Heart left ventricle (tissue), 16 donors: ENCODE measurements at regions not wholly inside any gene's neighbourhood (a gene's known extent, or its start where the extent isn't known, plus 50 kb on each side); places are given as distances from the start of the nearest gene placed in this dataset.

Source experiments
- ATAC-seq, 4 donors: fragments of 200-7000 bp; cut with Tn5 transposase; one replicate each; pipeline ENCODE4 v1.9.1; 2020 to 2022; ENCODE audit warnings: moderate library complexity in 4 of 4, mild to moderate bottlenecking in 3 of 4, moderate number of reproducible peaks in 1 of 4
- DNase-seq, 5 donors: peaks; one replicate each; pipeline ENCODE4 v3.0.0-alpha.2; 2020
- H3K27ac ChIP-seq, 12 donors: fragments of 200-600 bp; sonication (generic) in 4 of 12; one replicate each; pipeline versions ENCODE4 v1.5.0 to v1.8.0; 2016 to 2022; ENCODE audit warnings: mild to moderate bottlenecking in 2 of 12
- H3K27me3 ChIP-seq, 9 donors: fragments of 200-600 bp; sonication (generic) in 2 of 9; one replicate each; pipeline versions ENCODE4 v1.5.1 to v1.8.0; 2016 to 2022; ENCODE audit warnings: mild to moderate bottlenecking in 3 of 9
- H3K36me3 ChIP-seq, 9 donors: fragments of 200-600 bp; sonication (generic) in 2 of 9; one replicate each; pipeline versions ENCODE4 v1.5.0 to v1.8.0; 2018 to 2022; ENCODE audit warnings: mild to moderate bottlenecking in 2 of 9
- H3K4me1 ChIP-seq, 12 donors: fragments of 200-600 bp; sonication (generic) in 4 of 12; one replicate each; pipeline versions ENCODE4 v1.5.0 to v1.8.0; 2016 to 2022; ENCODE audit warnings: mild to moderate bottlenecking in 3 of 12
- H3K4me3 ChIP-seq, 12 donors: fragments of 200-600 bp; sonication (generic) in 4 of 12; one replicate each; pipeline versions ENCODE4 v1.5.0 to v1.8.0; 2017 to 2022; ENCODE audit warnings: mild to moderate bottlenecking in 9 of 12, moderate library complexity in 4 of 12
- H3K9me3 ChIP-seq, 12 donors: fragments of 200-600 bp; sonication (generic) in 4 of 12; one replicate each; pipeline versions ENCODE4 v1.5.0 to v1.8.0; 2016 to 2022; ENCODE audit warnings: mild to moderate bottlenecking in 1 of 12
- POLR2A ChIP-seq, 2 donors: fragments of 450-650 bp; IDR thresholded peaks; one replicate each; pipeline ENCODE4 v1.6.1; 2017; ENCODE audit warnings: antibody characterized with exemption in 2 of 2, mild to moderate bottlenecking in 2 of 2, moderate library complexity in 2 of 2
- WGBS, 4 donors: extraction: QIAGEN DNeasy Blood & Tissue Kit in 2 of 4; methylation state at CpG; one replicate each; pipeline versions ENCODE4 v1.1.5 to v1.1.7; 2013 to 2018; 5-methylcytosine and 5-hydroxymethylcytosine counted together
- intact Hi-C, 10 donors: fragments of 100-400 bp; cut with DNase I; formaldehyde crosslinking; loops; one replicate each; pipeline versions ENCODE4 v1.11.1 to v1.14.2; 2022
- TF ChIP-seq, protein P1 (sequence below), 12 donors: fragments of 200-600 bp; sonication (generic) in 4 of 12; IDR thresholded peaks; one replicate each; pipeline versions ENCODE4 v1.5.0 to v1.8.0; 2018 to 2022; ENCODE audit warnings: antibody characterized with exemption in 12 of 12, mild to moderate bottlenecking in 5 of 12
- donor health status: ischemic (EF 13 %, LVEDD 7.1; RV severe dilation, severe dysfunction).
- donor health status: healthy with polysubstance abuse.
- donor health status: DM: no; HTN: yes; CAD: no.
- donor health status: DM: no; HTN: no; CAD: no.
- donor health status: ischemic (EF 25% LVEDD 6.9; RV normal size, moderate dysfunction).
- donor health status: ischemic (EF 25% LVEDD 5.7; RV mildly dilated, moderate dysfunction).
- donor health status: healthy.
- donor health status: DM: yes; HTN: yes; CAD: no.
- donor health status: ischemic (EF 35%, LVEDD 5.7; RV mildly dilated, moderate dysfunction).
- donor health status: nonischemic (EF 11% LVEDD 7.7; RV severe dilation, severe dysfunction).
- donor health status: DM: yes; HTN: yes; CAD: no.
- donor health status: PGD.
- donor health status: ischemic (EF 29% LVEDD 5.4; RV normal size, mild dysfunction).
- donor health status: nonischemic (EF 23%, LVEDD 6.1; RV moderate dilation, normal function).

- DNase-seq, result no peak
- no peak overlapping the region for H3K27ac ChIP-seq
- H3K9me3 ChIP-seq, result no peaks in the 10 kb centered on the region
- ATAC-seq, result no peak
- intact Hi-C loops, result no loop called here
- no peak overlapping the region for H3K4me3 ChIP-seq
- H3K27me3 ChIP-seq, result peaks cover 0 to 61% (median 22%) of the 10 kb centered on the region in 9 donors
- H3K4me1 ChIP-seq, result peaks cover 0 to 12% (median 3%) of the 10 kb centered on the region in 12 donors
- WGBS, 4 donors, result 31 to 38% (median 34%) methylated on average over 20 of the region's 20 CpGs
- TF ChIP-seq, protein P1, sequence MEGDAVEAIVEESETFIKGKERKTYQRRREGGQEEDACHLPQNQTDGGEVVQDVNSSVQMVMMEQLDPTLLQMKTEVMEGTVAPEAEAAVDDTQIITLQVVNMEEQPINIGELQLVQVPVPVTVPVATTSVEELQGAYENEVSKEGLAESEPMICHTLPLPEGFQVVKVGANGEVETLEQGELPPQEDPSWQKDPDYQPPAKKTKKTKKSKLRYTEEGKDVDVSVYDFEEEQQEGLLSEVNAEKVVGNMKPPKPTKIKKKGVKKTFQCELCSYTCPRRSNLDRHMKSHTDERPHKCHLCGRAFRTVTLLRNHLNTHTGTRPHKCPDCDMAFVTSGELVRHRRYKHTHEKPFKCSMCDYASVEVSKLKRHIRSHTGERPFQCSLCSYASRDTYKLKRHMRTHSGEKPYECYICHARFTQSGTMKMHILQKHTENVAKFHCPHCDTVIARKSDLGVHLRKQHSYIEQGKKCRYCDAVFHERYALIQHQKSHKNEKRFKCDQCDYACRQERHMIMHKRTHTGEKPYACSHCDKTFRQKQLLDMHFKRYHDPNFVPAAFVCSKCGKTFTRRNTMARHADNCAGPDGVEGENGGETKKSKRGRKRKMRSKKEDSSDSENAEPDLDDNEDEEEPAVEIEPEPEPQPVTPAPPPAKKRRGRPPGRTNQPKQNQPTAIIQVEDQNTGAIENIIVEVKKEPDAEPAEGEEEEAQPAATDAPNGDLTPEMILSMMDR (IDR thresholded peaks at IDR 0.05), result no peak
- TF ChIP-seq POLR2A (IDR thresholded peaks at IDR 0.05), result no peak
- H3K36me3 ChIP-seq, result no peaks in the 10 kb centered on the region
Measured at GRCh38 chr2:16013359-16013911, 73.1 kb downstream of the MYCN start.

DNA sequence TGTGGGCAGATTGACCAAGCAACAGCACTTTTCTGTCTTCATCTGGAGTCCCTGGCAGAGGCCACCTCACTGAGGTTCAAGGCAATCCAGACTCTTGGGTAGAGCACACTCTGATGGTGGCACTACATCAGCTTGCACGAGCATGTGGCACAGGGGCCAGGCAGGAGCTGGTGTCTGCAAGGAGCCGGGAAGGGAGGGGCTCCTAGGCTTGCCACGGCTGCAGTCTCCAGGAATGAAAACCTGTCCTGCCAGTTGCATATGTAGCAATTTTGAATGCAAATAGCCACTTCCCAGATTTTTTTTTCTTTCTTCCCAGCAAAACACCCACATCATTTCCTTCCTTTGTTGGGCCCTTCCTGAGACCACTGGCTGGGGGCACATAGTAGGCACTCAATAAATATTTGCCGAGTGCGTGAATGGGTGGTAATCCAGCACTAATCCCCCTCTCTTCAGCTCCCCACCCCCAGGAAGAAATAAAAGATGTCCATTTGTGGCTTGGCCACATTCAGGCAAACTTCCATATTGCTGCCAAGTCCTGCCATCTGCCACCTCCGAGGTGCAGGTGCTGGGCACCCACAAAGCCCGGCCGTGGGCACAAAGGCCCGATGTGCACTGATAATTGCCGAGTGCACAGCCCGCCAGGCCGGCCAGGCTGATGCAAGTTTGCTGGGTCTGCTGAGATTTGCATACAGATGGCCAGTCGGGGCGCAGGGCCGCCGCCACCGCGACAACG, 72.4 kb downstream of the MYCN start:
- H3K4me1 ChIP-seq, result peaks cover 0 to 12% (median 3%) of the 10 kb centered on the region in 12 donors
- H3K4me3 ChIP-seq, result no peak overlapping the region
- intact Hi-C loops, result no loop called here
- no peak for DNase-seq
- peaks cover 0 to 61% (median 22%) of the 10 kb centered on the region in 9 donors for H3K27me3 ChIP-seq
- no peak for TF ChIP-seq POLR2A (IDR thresholded peaks at IDR 0.05)
- TF ChIP-seq, protein P1 (IDR thresholded peaks at IDR 0.05), result no peak
- H3K27ac ChIP-seq, result no peak overlapping the region
- ATAC-seq, result no peak
- WGBS, 4 donors, result 31 to 46% (median 39%) methylated on average over 16 to 19 of the region's 19 CpGs
- H3K9me3 ChIP-seq, result no peaks in the 10 kb centered on the region
- no peaks in the 10 kb centered on the region for H3K36me3 ChIP-seq

DNA sequence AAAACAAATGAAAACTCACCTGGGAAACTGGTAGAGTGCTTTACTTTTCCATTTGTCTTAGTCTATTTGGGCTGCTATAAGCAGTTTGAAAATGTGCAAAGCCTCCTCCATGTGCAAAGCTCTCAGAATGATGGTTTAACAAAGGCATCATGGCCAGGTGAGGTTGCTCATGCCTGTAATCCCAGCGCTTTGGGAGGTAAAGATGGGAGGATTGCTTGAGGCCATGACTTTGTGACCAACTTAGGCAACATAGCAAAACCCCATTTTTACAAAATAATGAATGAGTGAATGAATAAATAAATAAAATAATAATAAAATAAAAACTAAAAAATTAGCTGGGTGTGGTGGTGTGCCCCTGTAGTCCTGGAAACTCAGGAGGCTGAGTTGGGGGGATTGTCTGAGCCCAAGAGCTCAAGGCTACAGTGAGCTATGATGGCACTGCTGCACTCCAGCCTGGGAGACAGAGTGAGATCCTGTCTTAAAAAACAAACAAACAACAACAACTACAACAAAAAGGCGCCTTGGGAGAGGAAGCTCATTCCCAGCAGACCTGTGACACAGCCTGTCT, 71.8 kb downstream of the MYCN start:
- Histone ChIP-seq H3K4me3 (no peak overlapping the region), H3K9me3 (no peaks in the 10 kb centered on the region), H3K27ac (no peak overlapping the region), H3K4me1 (peaks cover 0 to 12% (median 3%) of the 10 kb centered on the region in 12 donors), H3K36me3 (no peaks in the 10 kb centered on the region), H3K27me3 (peaks cover 0 to 60% (median 22%) of the 10 kb centered on the region in 9 donors)
- TF ChIP-seq POLR2A (IDR thresholded peaks at IDR 0.05), result no peak
- TF ChIP-seq, protein P1 (IDR thresholded peaks at IDR 0.05), result no peak
- WGBS, 4 donors, result 81 to 86% (median 84%) methylated on average over 2 of the region's 2 CpGs
- DNase-seq (no peak), ATAC-seq (no peak)
- intact Hi-C loops, result no loop called here

- no peak overlapping the region for H3K27ac ChIP-seq
- H3K4me1 ChIP-seq, result peaks cover 0 to 12% (median 3%) of the 10 kb centered on the region in 12 donors
- H3K27me3 ChIP-seq, result peaks cover 0 to 64% (median 22%) of the 10 kb centered on the region in 9 donors
- no peak for DNase-seq
- TF ChIP-seq, protein P1 (IDR thresholded peaks at IDR 0.05), result no peak
- no peak for TF ChIP-seq POLR2A (IDR thresholded peaks at IDR 0.05)
- no peak for ATAC-seq
- no peak overlapping the region for H3K4me3 ChIP-seq
- H3K36me3 ChIP-seq, result no peaks in the 10 kb centered on the region
- no peaks in the 10 kb centered on the region for H3K9me3 ChIP-seq
- intact Hi-C loops, result no loop called here
- WGBS, 4 donors, result 88 to 97% (median 93%) methylated on average over 2 of the region's 2 CpGs
Measured at GRCh38 chr2:16011621-16011960, 71.2 kb downstream of the MYCN start.
